Stomach (tissue), 8 donors: ENCODE measurements at regions not wholly inside any gene's neighbourhood (a gene's known extent, or its start where the extent isn't known, plus 50 kb on each side); places are given as distances from the start of the nearest gene placed in this dataset.

Source experiments
- DNase-seq, 2 donors: peaks; one replicate each; pipeline versions ENCODE4 v3.0.0 to v3.0.0-alpha.2; 2013 to 2019
- H3K27ac ChIP-seq, 5 donors: fragments of 200-600 bp in 4 of 5; sonication (generic) in 4 of 5; one replicate each; pipeline ENCODE4 v1.5.1; 2013 to 2019; ENCODE audit warnings: mild to moderate bottlenecking in 1 of 5, moderate library complexity in 1 of 5
- H3K27me3 ChIP-seq, 3 donors: fragments of 200-600 bp; sonication (generic); one replicate each; pipeline ENCODE4 v1.5.1; 2017 to 2019; ENCODE audit warnings: mixed run types in 1 of 3
- H3K36me3 ChIP-seq, 4 donors: fragments of 200-600 bp; sonication (generic); 1 replicate in 3 of 4; 2 replicates in 1 of 4; pipeline ENCODE4 v1.5.1; 2016 to 2019
- H3K4me1 ChIP-seq, 4 donors: fragments of 200-600 bp; sonication (generic); one replicate each; pipeline ENCODE4 v1.5.1; 2016 to 2019
- H3K4me3 ChIP-seq, 4 donors: fragments of 200-600 bp; sonication (generic) in 3 of 4; one replicate each; pipeline ENCODE4 v1.5.1; 2016 to 2019; ENCODE audit warnings: mild to moderate bottlenecking in 1 of 4
- H3K9me3 ChIP-seq, 4 donors: fragments of 200-600 bp; sonication (generic); one replicate each; pipeline ENCODE4 v1.5.1; 2016 to 2019
- CTCF ChIP-seq, 7 experiments: fragments of 450-650 bp in 4 of 7; fragments of 200-600 bp in 3 of 7; sonication (generic) in 3 of 7; IDR thresholded peaks; one replicate each; pipeline ENCODE4 v1.5.1; 2016 to 2019; ENCODE audit warnings: antibody characterized with exemption in 7 of 7, control low read depth in 2 of 7, mild to moderate bottlenecking in 1 of 7
- EP300 ChIP-seq: sonication (generic); formaldehyde crosslinking; IDR thresholded peaks from one replicate; pipeline ENCODE4 v1.6.1; 2017; ENCODE audit warnings: antibody characterized with exemption
- POLR2A ChIP-seq, 4 donors: fragments of 450-650 bp; IDR thresholded peaks; one replicate each; pipeline ENCODE4 v1.6.1; 2016; ENCODE audit warnings: antibody characterized with exemption in 4 of 4, control low read depth in 2 of 4, mild to moderate bottlenecking in 1 of 4, moderate library complexity in 1 of 4
- POLR2AphosphoS5 ChIP-seq, 3 donors: sonication (generic); formaldehyde crosslinking; IDR thresholded peaks; one replicate each; pipeline ENCODE4 v1.6.1; 2016; ENCODE audit warnings: antibody characterized with exemption in 3 of 3
- WGBS, 5 donors: extraction: QIAGEN DNeasy Blood & Tissue Kit in 3 of 5; methylation state at CpG; one replicate each; pipeline versions ENCODE4 v1.1.5 to v1.1.7; 2013 to 2018; 5-methylcytosine and 5-hydroxymethylcytosine counted together
- intact Hi-C: fragments of 100-400 bp; cut with DNase I; formaldehyde crosslinking; loops from one replicate; pipeline ENCODE4 v1.15.1; 2023; ENCODE audit warnings: low total_unique reads
- donor health status: healthy with polysubstance abuse.
- donor health status: Bipolar disorder and iron deficiency.
- donor health status: healthy.

- TF ChIP-seq EP300 = no peak
- 78 to 91% (median 88%) methylated on average over 2 of the region's 2 CpGs for WGBS, 5 donors
Observed at GRCh38 chr14:25875475-25875874, 722.4 kb downstream of the NOVA1 start.

GRCh38 chr14:25869854-25870253, 728.0 kb downstream of the NOVA1 start:
- Histone ChIP-seq H3K4me1 (no peaks in the 10 kb centered on the region), H3K36me3 (no peaks in the 10 kb centered on the region), H3K27me3 (no peaks in the 10 kb centered on the region), H3K4me3 (no peak overlapping the region), H3K9me3 (no peaks in the 10 kb centered on the region), H3K27ac (no peak overlapping the region)
- WGBS, 5 donors = 74 to 97% (median 84%) methylated on average over 3 of the region's 3 CpGs
- no peak for TF ChIP-seq EP300
- no peak for TF ChIP-seq CTCF (IDR thresholded peaks at IDR 0.05)
- no peak for TF ChIP-seq POLR2AphosphoS5 (IDR thresholded peaks at IDR 0.05)
- TF ChIP-seq POLR2A (IDR thresholded peaks at IDR 0.05) = no peak
- intact Hi-C loops = no loop called here
- no peak for DNase-seq

More at GRCh38 chr14:25875475-25875874, 722.4 kb downstream of the NOVA1 start:
- no peaks in the 10 kb centered on the region for H3K27me3 ChIP-seq
- no peaks in the 10 kb centered on the region for H3K9me3 ChIP-seq
- H3K36me3 ChIP-seq = no peaks in the 10 kb centered on the region
- H3K4me1 ChIP-seq = no peaks in the 10 kb centered on the region
- intact Hi-C loops = no loop called here
- H3K27ac ChIP-seq = no peak overlapping the region
- no peak for DNase-seq
- H3K4me3 ChIP-seq = no peak overlapping the region

- H3K4me3 ChIP-seq = no peak overlapping the region
- no peak for DNase-seq
- intact Hi-C loops = no loop called here
- no peak overlapping the region for H3K27ac ChIP-seq
- 50 to 65% (median 53%) methylated on average over 6 of the region's 6 CpGs for WGBS, 5 donors
- H3K36me3 ChIP-seq = no peaks in the 10 kb centered on the region
- TF ChIP-seq CTCF (IDR thresholded peaks at IDR 0.05) (no peak), EP300 (no peak), POLR2AphosphoS5 (IDR thresholded peaks at IDR 0.05) (no peak), POLR2A (IDR thresholded peaks at IDR 0.05) (no peak)
- no peaks in the 10 kb centered on the region for H3K4me1 ChIP-seq
- no peaks in the 10 kb centered on the region for H3K9me3 ChIP-seq
- H3K27me3 ChIP-seq = no peaks in the 10 kb centered on the region
Observed at GRCh38 chr14:25868521-25869314, 729.1 kb downstream of the NOVA1 start.

GRCh38 chr14:25861406-25861805, 736.4 kb downstream of the NOVA1 start:
- Histone ChIP-seq H3K4me1 (no peaks in the 10 kb centered on the region), H3K4me3 (no peak overlapping the region), H3K9me3 (peaks cover 0 to 10% (median 3%) of the 10 kb centered on the region in 4 donors), H3K27ac (no peak overlapping the region), H3K27me3 (no peaks in the 10 kb centered on the region), H3K36me3 (no peaks in the 10 kb centered on the region)
- 50 to 69% (median 54%) methylated on average over 1 of the region's 1 CpG for WGBS, 5 donors
- intact Hi-C loops = no loop called here
- DNase-seq = no peak
- TF ChIP-seq POLR2A (IDR thresholded peaks at IDR 0.05) (no peak), CTCF (IDR thresholded peaks at IDR 0.05) (no peak), POLR2AphosphoS5 (IDR thresholded peaks at IDR 0.05) (no peak), EP300 (no peak)

GRCh38 chr14:25848601-25849000, 749.2 kb downstream of the NOVA1 start:
- Histone ChIP-seq H3K4me3 (no peak overlapping the region), H3K36me3 (no peaks in the 10 kb centered on the region), H3K27me3 (no peaks in the 10 kb centered on the region), H3K9me3 (no peaks in the 10 kb centered on the region), H3K27ac (no peak overlapping the region), H3K4me1 (no peaks in the 10 kb centered on the region)
- TF ChIP-seq EP300 (no peak), POLR2AphosphoS5 (IDR thresholded peaks at IDR 0.05) (no peak), POLR2A (IDR thresholded peaks at IDR 0.05) (no peak), CTCF (IDR thresholded peaks at IDR 0.05) (no peak)
- DNase-seq = no peak
- intact Hi-C loops = no loop called here
- 47 to 96% (median 80%) methylated on average over 2 of the region's 2 CpGs for WGBS, 5 donors
